ENCODE measurements at regions not wholly inside any gene's neighbourhood (a gene's known extent, or its start where the extent isn't known, plus 50 kb on each side); places are given as distances from the start of the nearest gene placed in this dataset.

GRCh38 chr20:5482791-5483190, 128.0 kb downstream of the GPCPD1 start:
- TF ChIP-seq POLR2AphosphoS5 (IDR thresholded peaks at IDR 0.05) (no peak), EP300 (IDR thresholded peaks at IDR 0.05; ENCODE audit: low read depth) (no peak)

All from transverse colon (tissue), 3 donors.